ENCODE measurements at regions not wholly inside any gene's neighbourhood (a gene's known extent, or its start where the extent isn't known, plus 50 kb on each side); places are given as distances from the start of the nearest gene placed in this dataset.

GRCh38 chr10:120749072-120749471, 102.1 kb upstream of the WDR11 start:
- Mint-ChIP-seq H3K27me3 (peaks cover 43 to 76% of the 10 kb centered on the region in 2 donors), H3K36me3 (no peaks in the 10 kb centered on the region), H3K9me3 (no peaks in the 10 kb centered on the region), H3K4me3 (no peak overlapping the region), H3K27ac (no peak overlapping the region), H3K4me1 (ENCODE audit: low read depth in 2 of 2) (no peaks in the 10 kb centered on the region)
- DNase-seq (ENCODE audit: low spot score) (no peak), ATAC-seq (no peak)

GRCh38 chr10:120749856-120750566, 101.2 kb upstream of the WDR11 start:
- Mint-ChIP-seq H3K27me3 (peaks cover 38 to 76% of the 10 kb centered on the region in 2 donors), H3K36me3 (no peaks in the 10 kb centered on the region), H3K27ac (no peak overlapping the region), H3K4me3 (no peak overlapping the region), H3K4me1 (ENCODE audit: low read depth in 2 of 2) (no peaks in the 10 kb centered on the region), H3K9me3 (no peaks in the 10 kb centered on the region)
- DNase-seq (ENCODE audit: low spot score): no peak
- no peak for ATAC-seq

GRCh38 chr10:120755771-120756170, 95.4 kb upstream of the WDR11 start:
- Mint-ChIP-seq H3K9me3 (no peaks in the 10 kb centered on the region), H3K36me3 (no peaks in the 10 kb centered on the region), H3K27me3 (peaks cover 33 to 67% of the 10 kb centered on the region in 2 donors), H3K27ac (no peak overlapping the region), H3K4me1 (ENCODE audit: low read depth in 2 of 2) (no peaks in the 10 kb centered on the region), H3K4me3 (no peak overlapping the region)
- DNase-seq (ENCODE audit: low spot score) (no peak), ATAC-seq (no peak)

- Mint-ChIP-seq H3K4me3 (no peak overlapping the region), H3K36me3 (no peaks in the 10 kb centered on the region), H3K27me3 (peaks cover 26 to 35% of the 10 kb centered on the region in 2 donors), H3K9me3 (no peaks in the 10 kb centered on the region), H3K27ac (no peak overlapping the region), H3K4me1 (ENCODE audit: low read depth in 2 of 2) (no peaks in the 10 kb centered on the region)
- DNase-seq (ENCODE audit: low spot score) (no peak), ATAC-seq (no peak)
Measured at GRCh38 chr10:120760253-120760652, 90.9 kb upstream of the WDR11 start.

GRCh38 chr10:120761951-120762350, 89.2 kb upstream of the WDR11 start:
- Mint-ChIP-seq H3K4me3 (no peak overlapping the region), H3K9me3 (no peaks in the 10 kb centered on the region), H3K36me3 (no peaks in the 10 kb centered on the region), H3K4me1 (ENCODE audit: low read depth in 2 of 2) (no peaks in the 10 kb centered on the region), H3K27ac (no peak overlapping the region), H3K27me3 (peaks cover 16 to 20% of the 10 kb centered on the region in 2 donors)
- ATAC-seq (no peak), DNase-seq (ENCODE audit: low spot score) (no peak)

- H3K27me3 Mint-ChIP-seq: peaks cover 3 to 5% of the 10 kb centered on the region in 2 donors
- H3K9me3 Mint-ChIP-seq: no peaks in the 10 kb centered on the region
- H3K27ac Mint-ChIP-seq: no peak overlapping the region
- ATAC-seq: no peak
- no peaks in the 10 kb centered on the region for H3K36me3 Mint-ChIP-seq
- no peak for DNase-seq (ENCODE audit: low spot score)
- H3K4me3 Mint-ChIP-seq: no peak overlapping the region
- H3K4me1 Mint-ChIP-seq (ENCODE audit: low read depth in 2 of 2): no peaks in the 10 kb centered on the region
Measured at GRCh38 chr10:120765226-120765803, 85.8 kb upstream of the WDR11 start.

- Mint-ChIP-seq H3K4me1 (ENCODE audit: low read depth in 2 of 2) (no peaks in the 10 kb centered on the region), H3K9me3 (no peaks in the 10 kb centered on the region), H3K27me3 (peaks cover 4 to 24% of the 10 kb centered on the region in 2 donors), H3K27ac (no peak overlapping the region), H3K36me3 (no peaks in the 10 kb centered on the region), H3K4me3 (no peak overlapping the region)
- ATAC-seq (no peak), DNase-seq (ENCODE audit: low spot score) (no peak)
Measured at GRCh38 chr10:120768227-120768626, 82.9 kb upstream of the WDR11 start.

- DNase-seq (ENCODE audit: low spot score) (no peak), ATAC-seq (no peak)
- Mint-ChIP-seq H3K27me3 (peaks cover 10 to 37% of the 10 kb centered on the region in 2 donors), H3K9me3 (no peaks in the 10 kb centered on the region), H3K4me3 (no peak overlapping the region), H3K27ac (no peak overlapping the region), H3K36me3 (no peaks in the 10 kb centered on the region), H3K4me1 (ENCODE audit: low read depth in 2 of 2) (no peaks in the 10 kb centered on the region)
Measured at GRCh38 chr10:120770496-120770895, 80.7 kb upstream of the WDR11 start.

- no peaks in the 10 kb centered on the region for H3K9me3 Mint-ChIP-seq
- no peaks in the 10 kb centered on the region for H3K4me1 Mint-ChIP-seq (ENCODE audit: low read depth in 2 of 2)
- no peaks in the 10 kb centered on the region for H3K36me3 Mint-ChIP-seq
- no peak overlapping the region for H3K4me3 Mint-ChIP-seq
- ATAC-seq (no peak), DNase-seq (ENCODE audit: low spot score) (no peak)
- H3K27ac Mint-ChIP-seq: no peak overlapping the region
- peaks cover 20 to 26% of the 10 kb centered on the region in 2 donors for H3K27me3 Mint-ChIP-seq
Measured at GRCh38 chr10:120776442-120776841, 74.7 kb upstream of the WDR11 start.

GRCh38 chr10:120782336-120782735, 68.8 kb upstream of the WDR11 start:
- Mint-ChIP-seq H3K36me3 (no peaks in the 10 kb centered on the region), H3K4me3 (no peak overlapping the region), H3K4me1 (ENCODE audit: low read depth in 2 of 2) (no peaks in the 10 kb centered on the region), H3K27me3 (peaks cover 14% of the 10 kb centered on the region in 2 donors), H3K9me3 (no peaks in the 10 kb centered on the region), H3K27ac (no peak overlapping the region)
- no peak for ATAC-seq
- DNase-seq (ENCODE audit: low spot score): no peak

GRCh38 chr10:120783098-120783497, 68.1 kb upstream of the WDR11 start:
- no peak overlapping the region for H3K27ac Mint-ChIP-seq
- DNase-seq (ENCODE audit: low spot score) (no peak), ATAC-seq (no peak)
- no peaks in the 10 kb centered on the region for H3K9me3 Mint-ChIP-seq
- H3K4me1 Mint-ChIP-seq (ENCODE audit: low read depth in 2 of 2): no peaks in the 10 kb centered on the region
- H3K4me3 Mint-ChIP-seq: no peak overlapping the region
- H3K27me3 Mint-ChIP-seq: peaks cover 13 to 14% of the 10 kb centered on the region in 2 donors
- no peaks in the 10 kb centered on the region for H3K36me3 Mint-ChIP-seq

- Mint-ChIP-seq H3K9me3 (no peaks in the 10 kb centered on the region), H3K27ac (no peak overlapping the region), H3K27me3 (peaks cover 13 to 14% of the 10 kb centered on the region in 2 donors), H3K36me3 (no peaks in the 10 kb centered on the region), H3K4me1 (ENCODE audit: low read depth in 2 of 2) (no peaks in the 10 kb centered on the region), H3K4me3 (no peak overlapping the region)
- ATAC-seq: no peak
- no peak for DNase-seq (ENCODE audit: low spot score)
Measured at GRCh38 chr10:120783867-120784266, 67.3 kb upstream of the WDR11 start.

GRCh38 chr10:120788771-120789170, 62.4 kb upstream of the WDR11 start:
- peaks cover 14 to 19% of the 10 kb centered on the region in 2 donors for H3K27me3 Mint-ChIP-seq
- no peaks in the 10 kb centered on the region for H3K4me1 Mint-ChIP-seq (ENCODE audit: low read depth in 2 of 2)
- ATAC-seq (no peak), DNase-seq (ENCODE audit: low spot score) (no peak)
- H3K36me3 Mint-ChIP-seq: no peaks in the 10 kb centered on the region
- no peaks in the 10 kb centered on the region for H3K9me3 Mint-ChIP-seq
- no peak overlapping the region for H3K27ac Mint-ChIP-seq
- no peak overlapping the region for H3K4me3 Mint-ChIP-seq

GRCh38 chr10:120789303-120790203, 61.6 kb upstream of the WDR11 start:
- no peaks in the 10 kb centered on the region for H3K4me1 Mint-ChIP-seq (ENCODE audit: low read depth in 2 of 2)
- ATAC-seq (no peak), DNase-seq (ENCODE audit: low spot score) (no peak)
- no peaks in the 10 kb centered on the region for H3K36me3 Mint-ChIP-seq
- no peaks in the 10 kb centered on the region for H3K9me3 Mint-ChIP-seq
- H3K27ac Mint-ChIP-seq: no peak overlapping the region
- H3K4me3 Mint-ChIP-seq: no peak overlapping the region
- peaks cover 12 to 22% of the 10 kb centered on the region in 2 donors for H3K27me3 Mint-ChIP-seq

Data from natural killer cell treated with Interleukin-12 subunit alpha and Interleukin-12 subunit beta and Interleukin-15 and Interleukin-18, amount 100 ng/mL, for 72 hours (primary cell).